Neural cell (in vitro differentiated cells): ENCODE measurements at regions not wholly inside any gene's neighbourhood (a gene's known extent, or its start where the extent isn't known, plus 50 kb on each side); places are given as distances from the start of the nearest gene placed in this dataset.

Source experiments
- H2AFZ ChIP-seq: fragments of 200-600, 300-800 bp; sonication (generic), shearing (Covaris generic); 2 replicates; pipeline ENCODE4 v1.6.0; 2014; ENCODE audit warnings: low read depth, mild to moderate bottlenecking, antibody characterized with exemption, low read length, moderate library complexity
- H3F3A ChIP-seq: fragments of 200-600 bp; shearing (Covaris generic); 2 replicates; pipeline ENCODE4 v1.6.1; 2016; ENCODE audit warnings: mild to moderate bottlenecking, moderate library complexity, mixed read lengths, antibody characterized with exemption, low read length; ENCODE audit not compliant: insufficient read depth, poor library complexity, severe bottlenecking
- H3K27ac ChIP-seq: fragments of 200-600, 300-800 bp; sonication (generic), shearing (Covaris generic); 2 replicates; pipeline ENCODE4 v1.5.1; 2014; ENCODE audit warnings: mild to moderate bottlenecking, low read length, moderate library complexity
- H3K27me3 ChIP-seq: fragments of 300-800, 200-600 bp; sonication (generic), shearing (Covaris generic); 2 replicates; pipeline ENCODE4 v1.6.0; 2014; ENCODE audit warnings: mild to moderate bottlenecking, low read depth, low read length, moderate library complexity; ENCODE audit not compliant: insufficient read depth
- H3K36me3 ChIP-seq: fragments of 300-800, 200-600 bp; sonication (generic), shearing (Covaris generic); 2 replicates; pipeline ENCODE4 v1.5.1; 2014; ENCODE audit warnings: mild to moderate bottlenecking, antibody characterized with exemption, low read length, moderate library complexity; ENCODE audit not compliant: insufficient read depth
- H3K4me2 ChIP-seq: fragments of 300-800, 200-600 bp; sonication (generic), shearing (Covaris generic); 2 replicates; pipeline ENCODE4 v1.6.0; 2014; ENCODE audit warnings: mild to moderate bottlenecking, low read length
- H3K4me3 ChIP-seq: fragments of 300-800, 200-600 bp; sonication (generic), shearing (Covaris generic); 2 replicates; pipeline ENCODE4 v1.5.1; 2014; ENCODE audit warnings: mild to moderate bottlenecking, low read length, moderate library complexity
- H3K79me2 ChIP-seq: fragments of 200-600 bp; shearing (Covaris generic); replicated peaks from 2 replicates; pipeline ENCODE4 v1.6.0; 2014; ENCODE audit warnings: mild to moderate bottlenecking, low read length, moderate library complexity; ENCODE audit not compliant: insufficient read depth
- H3K9ac ChIP-seq: fragments of 300-800, 200-600 bp; sonication (generic), shearing (Covaris generic); 2 replicates; pipeline ENCODE4 v1.6.1; 2016; ENCODE audit warnings: mild to moderate bottlenecking, low read length, mixed read lengths
- H3K9me2 ChIP-seq: fragments of 200-600 bp; shearing (Covaris generic); 2 replicates; pipeline ENCODE4 v1.6.1; 2016; ENCODE audit warnings: mild to moderate bottlenecking, low read length, mixed read lengths; ENCODE audit not compliant: insufficient read depth
- H3K9me3 ChIP-seq: fragments of 200-600, 300-800 bp; sonication (generic), shearing (Covaris generic); 2 replicates; pipeline ENCODE4 v1.6.1; 2016; ENCODE audit warnings: mild to moderate bottlenecking, mixed run types, low read length, moderate library complexity, mixed read lengths
- H4K20me1 ChIP-seq: fragments of 200-600 bp; shearing (Covaris generic); 2 replicates; pipeline ENCODE4 v1.6.1; 2016; ENCODE audit warnings: mild to moderate bottlenecking, mixed run types; ENCODE audit not compliant: insufficient read depth
- CTCF ChIP-seq: fragments of 450-650 bp; IDR thresholded peaks from 2 replicates; pipeline ENCODE4 v1.5.1; 2014; ENCODE audit warnings: antibody characterized with exemption, mild to moderate bottlenecking, moderate library complexity; ENCODE audit not compliant: poor library complexity, severe bottlenecking
- EP300 ChIP-seq: fragments of 450-650 bp; conservative IDR thresholded peaks from 2 replicates; pipeline ENCODE4 v1.6.1; 2014; ENCODE audit warnings: antibody characterized with exemption, mild to moderate bottlenecking, moderate library complexity; ENCODE audit not compliant: poor library complexity, severe bottlenecking
- EZH2 ChIP-seq: fragments of 200-600, 300-800 bp; shearing (Covaris generic), sonication (generic); IDR thresholded peaks from 2 replicates; pipeline ENCODE4 v1.6.1; 2014; ENCODE audit warnings: antibody characterized with exemption, low read length, borderline replicate concordance, mild to moderate bottlenecking; ENCODE audit not compliant: insufficient read depth, poor library complexity, severe bottlenecking
- MXI1 ChIP-seq: fragments of 450-650 bp; conservative IDR thresholded peaks from 2 replicates; pipeline ENCODE4 v1.6.1; 2014; ENCODE audit warnings: antibody characterized with exemption, mild to moderate bottlenecking; ENCODE audit not compliant: poor library complexity, severe bottlenecking
- POLR2AphosphoS5 ChIP-seq: IDR thresholded peaks from 2 replicates; pipeline ENCODE4 v1.6.1; 2012
- RAD21 ChIP-seq: fragments of 450-650 bp; conservative IDR thresholded peaks from 2 replicates; pipeline ENCODE4 v1.6.1; 2014; ENCODE audit warnings: antibody characterized with exemption, mild to moderate bottlenecking, moderate library complexity
- REST ChIP-seq: IDR thresholded peaks from 2 replicates; pipeline ENCODE4 v1.6.1; 2012; ENCODE audit warnings: borderline replicate concordance
- SMC3 ChIP-seq: fragments of 450-650 bp; conservative IDR thresholded peaks from 2 replicates; pipeline ENCODE4 v1.6.1; 2014; ENCODE audit warnings: antibody characterized with exemption, mild to moderate bottlenecking, moderate library complexity; ENCODE audit not compliant: poor library complexity
- TAF1 ChIP-seq: IDR thresholded peaks from 2 replicates; pipeline ENCODE4 v1.6.1; 2012; ENCODE audit warnings: low read depth

- Histone ChIP-seq H3K4me2 (no peak overlapping the region), H3K9me2 (no peaks in the 10 kb centered on the region), H3K4me3 (no peak overlapping the region), H4K20me1 (no peaks in the 10 kb centered on the region), H3F3A (no peaks in the 10 kb centered on the region), H3K79me2 (no peaks in the 10 kb centered on the region), H3K27ac (no peak overlapping the region), H2AFZ (no peak overlapping the region), H3K27me3 (no peaks in the 10 kb centered on the region), H3K36me3 (no peaks in the 10 kb centered on the region), H3K9me3 (no peaks in the 10 kb centered on the region), H3K9ac (no peak overlapping the region)
- TF ChIP-seq EZH2 (no peak), POLR2AphosphoS5 (no peak), REST (no peak), RAD21 (no peak), SMC3 (no peak), MXI1 (no peak), CTCF (no peak), TAF1 (no peak), EP300 (no peak)
Measured at GRCh38 chr7:51613911-51614357, 297.3 kb upstream of the COBL start.

- no peak overlapping the region for H2AFZ ChIP-seq
- no peak overlapping the region for H3K27ac ChIP-seq
- H3K9ac ChIP-seq: no peak overlapping the region
- no peaks in the 10 kb centered on the region for H3K9me3 ChIP-seq
- no peaks in the 10 kb centered on the region for H3F3A ChIP-seq
- H3K79me2 ChIP-seq: no peaks in the 10 kb centered on the region
- H3K36me3 ChIP-seq: no peaks in the 10 kb centered on the region
- no peak for TF ChIP-seq EP300
- no peak for TF ChIP-seq REST
- TF ChIP-seq TAF1: no peak
- no peak for TF ChIP-seq EZH2
- no peak for TF ChIP-seq CTCF
- no peak for TF ChIP-seq MXI1
- no peak for TF ChIP-seq SMC3
- no peak for TF ChIP-seq RAD21
- no peak for TF ChIP-seq POLR2AphosphoS5
- H3K4me2 ChIP-seq: no peak overlapping the region
- H3K4me3 ChIP-seq: no peak overlapping the region
- H4K20me1 ChIP-seq: no peaks in the 10 kb centered on the region
- H3K27me3 ChIP-seq: no peaks in the 10 kb centered on the region
- no peaks in the 10 kb centered on the region for H3K9me2 ChIP-seq
Measured at GRCh38 chr7:51611937-51612336, 295.3 kb upstream of the COBL start.
